ENCODE measurements at regions not wholly inside any gene's neighbourhood (a gene's known extent, or its start where the extent isn't known, plus 50 kb on each side); places are given as distances from the start of the nearest gene placed in this dataset.

DNA sequence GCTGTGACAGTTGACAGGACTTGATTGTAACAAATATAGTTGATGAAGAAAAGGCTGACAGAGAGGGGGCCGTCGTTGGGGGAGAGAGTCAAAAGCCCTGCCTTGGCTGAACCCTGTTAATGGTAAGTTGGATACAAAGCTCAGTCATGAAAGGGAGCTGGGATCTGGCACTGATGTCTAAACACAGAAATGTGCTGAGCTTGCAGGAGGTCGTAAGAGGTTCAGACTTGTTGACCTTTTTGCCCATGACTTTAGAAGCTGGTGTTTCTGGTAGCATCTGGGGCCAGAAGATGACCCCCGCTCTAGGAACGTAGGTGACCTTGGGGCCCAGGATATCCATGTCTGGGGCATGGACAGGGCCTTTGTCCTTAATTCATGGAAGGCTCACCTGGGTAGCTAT is 294.7 kb downstream of the TCF7L2 start:
- WGBS, 2 donors: 89 to 93% methylated on average over 5 of the region's 5 CpGs
- no peaks in the 10 kb centered on the region for H3K36me3 ChIP-seq (ENCODE audit: low read depth, missing control alignments)
- no peaks in the 10 kb centered on the region for H3K27me3 ChIP-seq
- H3K4me3 ChIP-seq: no peak overlapping the region
- no peak for DNase-seq
- no peaks in the 10 kb centered on the region for H3K9me3 ChIP-seq
- TF ChIP-seq POLR2A (IDR thresholded peaks at IDR 0.05): no peak
- TF ChIP-seq, protein P1, sequence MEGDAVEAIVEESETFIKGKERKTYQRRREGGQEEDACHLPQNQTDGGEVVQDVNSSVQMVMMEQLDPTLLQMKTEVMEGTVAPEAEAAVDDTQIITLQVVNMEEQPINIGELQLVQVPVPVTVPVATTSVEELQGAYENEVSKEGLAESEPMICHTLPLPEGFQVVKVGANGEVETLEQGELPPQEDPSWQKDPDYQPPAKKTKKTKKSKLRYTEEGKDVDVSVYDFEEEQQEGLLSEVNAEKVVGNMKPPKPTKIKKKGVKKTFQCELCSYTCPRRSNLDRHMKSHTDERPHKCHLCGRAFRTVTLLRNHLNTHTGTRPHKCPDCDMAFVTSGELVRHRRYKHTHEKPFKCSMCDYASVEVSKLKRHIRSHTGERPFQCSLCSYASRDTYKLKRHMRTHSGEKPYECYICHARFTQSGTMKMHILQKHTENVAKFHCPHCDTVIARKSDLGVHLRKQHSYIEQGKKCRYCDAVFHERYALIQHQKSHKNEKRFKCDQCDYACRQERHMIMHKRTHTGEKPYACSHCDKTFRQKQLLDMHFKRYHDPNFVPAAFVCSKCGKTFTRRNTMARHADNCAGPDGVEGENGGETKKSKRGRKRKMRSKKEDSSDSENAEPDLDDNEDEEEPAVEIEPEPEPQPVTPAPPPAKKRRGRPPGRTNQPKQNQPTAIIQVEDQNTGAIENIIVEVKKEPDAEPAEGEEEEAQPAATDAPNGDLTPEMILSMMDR (IDR thresholded peaks at IDR 0.05): no peak
- no peaks in the 10 kb centered on the region for H3K4me1 ChIP-seq
- no peak overlapping the region for H3K27ac ChIP-seq
- intact Hi-C loops (cut with DNase I; ENCODE audit: low total_unique reads): no loop called here

DNA sequence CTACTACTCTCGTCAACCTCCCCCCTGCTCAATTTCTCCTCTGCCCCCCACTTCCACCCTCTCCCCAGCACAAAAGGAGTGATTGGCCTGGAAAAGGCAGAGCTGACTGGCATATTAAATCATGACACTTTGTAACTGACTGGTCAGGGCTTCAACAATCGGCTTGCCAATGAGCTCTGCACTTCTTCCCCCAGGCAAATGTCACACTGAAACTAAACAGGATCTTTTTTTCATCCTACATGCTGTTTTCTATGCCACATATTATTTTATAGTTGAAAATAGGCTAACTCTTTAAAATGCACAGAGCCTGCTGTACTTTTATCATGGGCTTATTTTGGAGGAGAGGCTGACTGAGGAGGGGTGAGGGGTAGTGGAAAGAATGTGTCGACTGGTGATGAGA is 295.2 kb downstream of the TCF7L2 start:
- Histone ChIP-seq H3K4me1 (no peaks in the 10 kb centered on the region), H3K27me3 (no peaks in the 10 kb centered on the region), H3K27ac (no peak overlapping the region), H3K9me3 (no peaks in the 10 kb centered on the region), H3K36me3 (ENCODE audit: low read depth, missing control alignments) (no peaks in the 10 kb centered on the region), H3K4me3 (no peak overlapping the region)
- intact Hi-C loops (cut with DNase I; ENCODE audit: low total_unique reads): no loop called here
- 87 to 88% methylated on average over 3 of the region's 3 CpGs for WGBS, 2 donors
- TF ChIP-seq, protein P1 (IDR thresholded peaks at IDR 0.05): no peak
- no peak for TF ChIP-seq POLR2A (IDR thresholded peaks at IDR 0.05)
- DNase-seq: no peak

DNA sequence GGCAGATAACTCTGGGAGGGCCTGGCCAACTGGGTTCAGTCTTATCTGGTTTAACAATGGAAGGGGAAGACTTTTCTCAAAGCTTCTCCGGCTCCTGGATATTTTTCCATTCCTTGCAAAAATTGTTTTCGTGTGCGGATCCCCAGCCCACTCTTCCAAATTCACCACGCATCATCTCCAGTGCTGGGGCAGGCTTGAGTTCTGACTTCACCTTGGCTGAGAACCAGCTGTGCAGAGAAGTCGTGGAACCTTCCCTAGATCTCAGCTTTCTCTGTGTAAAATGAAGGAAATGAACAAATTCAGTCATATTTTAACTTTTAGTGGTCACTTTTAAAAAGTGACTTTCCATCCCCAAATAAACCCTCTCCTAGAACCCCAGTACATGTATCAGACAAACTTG is 297.0 kb downstream of the TCF7L2 start:
- no peak overlapping the region for H3K4me3 ChIP-seq
- intact Hi-C loops (cut with DNase I; ENCODE audit: low total_unique reads): no loop called here
- no peaks in the 10 kb centered on the region for H3K27me3 ChIP-seq
- no peaks in the 10 kb centered on the region for H3K9me3 ChIP-seq
- WGBS, 2 donors: 65 to 85% methylated on average over 5 of the region's 5 CpGs
- H3K27ac ChIP-seq: no peak overlapping the region
- no peaks in the 10 kb centered on the region for H3K36me3 ChIP-seq (ENCODE audit: low read depth, missing control alignments)
- H3K4me1 ChIP-seq: no peaks in the 10 kb centered on the region
- TF ChIP-seq POLR2A (IDR thresholded peaks at IDR 0.05): no peak
- TF ChIP-seq, protein P1 (IDR thresholded peaks at IDR 0.05): no peak
- DNase-seq: no peak

DNA sequence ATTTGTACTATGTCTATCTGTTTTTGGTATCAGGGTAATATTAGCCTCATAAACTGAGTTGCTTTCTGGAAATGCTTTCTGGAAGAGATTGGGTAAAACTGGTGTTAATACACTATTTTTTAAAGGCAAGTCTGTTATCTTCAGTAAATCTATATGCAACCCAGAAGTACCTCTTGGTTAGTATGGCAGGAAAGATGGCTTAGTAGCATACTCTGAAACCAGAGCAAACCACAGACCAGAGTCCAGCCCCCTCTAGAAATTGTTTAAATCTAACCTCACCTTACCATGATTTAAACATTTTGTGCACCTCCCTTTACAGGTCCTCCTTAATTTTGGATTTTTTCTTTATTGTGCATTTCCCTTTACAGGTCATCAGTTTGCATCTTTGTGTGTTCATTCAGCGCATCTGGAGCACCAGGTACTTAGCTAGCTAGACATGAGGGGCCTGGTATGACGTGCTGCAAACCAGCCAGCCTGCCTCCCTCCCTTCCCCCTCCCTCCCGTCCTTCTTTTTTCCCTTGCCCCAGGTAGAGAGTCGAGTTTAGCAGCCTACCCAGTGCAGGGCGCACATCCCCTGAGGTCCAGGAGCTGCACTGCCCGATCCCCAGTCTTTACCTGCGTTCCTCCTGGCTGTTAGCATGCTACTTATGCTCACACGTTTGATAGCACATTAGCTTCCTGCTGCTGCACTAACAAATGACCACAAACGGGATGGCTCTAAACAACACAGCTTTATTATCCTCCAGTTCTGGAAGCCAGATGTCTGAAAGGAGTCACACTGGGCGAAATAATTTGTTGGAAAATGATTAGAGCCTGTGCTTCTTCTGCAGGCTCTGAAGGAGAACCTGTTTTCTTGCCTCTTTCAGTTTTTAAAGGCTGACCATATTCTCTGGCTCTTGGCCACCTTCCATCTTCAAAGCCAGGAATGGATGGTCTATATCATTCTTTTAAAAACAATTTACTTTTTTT is 299.9 kb upstream of the HABP2 start:
- H3K27me3 ChIP-seq: no peaks in the 10 kb centered on the region
- no peak for DNase-seq
- no peak overlapping the region for H3K27ac ChIP-seq
- 62 to 75% methylated on average over 10 of the region's 10 CpGs for WGBS, 2 donors
- H3K4me3 ChIP-seq: no peak overlapping the region
- no peaks in the 10 kb centered on the region for H3K36me3 ChIP-seq (ENCODE audit: low read depth, missing control alignments)
- no peak for TF ChIP-seq POLR2A (IDR thresholded peaks at IDR 0.05)
- H3K9me3 ChIP-seq: no peaks in the 10 kb centered on the region
- no peaks in the 10 kb centered on the region for H3K4me1 ChIP-seq
- intact Hi-C loops (cut with DNase I; ENCODE audit: low total_unique reads): no loop called here

DNA sequence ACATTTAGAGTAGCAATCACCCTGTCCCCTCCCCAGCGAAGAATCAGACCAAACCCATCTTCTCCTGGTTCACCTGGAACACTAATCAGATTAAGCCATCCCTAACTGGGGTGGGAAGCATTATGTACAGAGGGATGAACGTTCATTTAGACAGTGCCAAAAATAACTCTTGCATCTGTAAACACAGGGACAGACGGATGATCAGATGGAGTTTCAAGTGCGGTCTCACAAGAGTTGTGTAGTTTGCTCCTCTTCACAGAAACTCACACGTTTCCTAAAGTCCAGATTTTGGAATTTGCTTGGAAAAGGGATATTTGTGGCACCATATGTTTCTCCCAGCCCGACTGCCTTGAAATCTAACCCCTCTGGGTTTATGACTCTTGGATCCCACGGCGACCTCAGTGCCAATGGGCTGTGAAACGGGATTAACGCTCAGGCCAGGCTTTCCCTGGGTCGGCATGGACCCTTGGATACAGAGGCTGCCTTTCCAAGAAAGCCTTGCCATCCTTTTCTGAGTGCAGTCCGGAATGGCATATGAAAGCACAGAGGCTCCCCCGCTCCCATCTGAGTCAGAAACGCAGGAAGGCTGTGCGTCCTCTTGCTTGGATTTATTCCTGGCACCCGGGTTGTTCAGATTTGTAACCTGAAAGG is 293.2 kb upstream of the HABP2 start:
- H3K27me3 ChIP-seq: no peaks in the 10 kb centered on the region
- no peak for DNase-seq
- H3K27ac ChIP-seq: no peak overlapping the region
- no peaks in the 10 kb centered on the region for H3K9me3 ChIP-seq
- no peaks in the 10 kb centered on the region for H3K36me3 ChIP-seq (ENCODE audit: low read depth, missing control alignments)
- H3K4me1 ChIP-seq: no peaks in the 10 kb centered on the region
- no peak for TF ChIP-seq POLR2A (IDR thresholded peaks at IDR 0.05)
- TF ChIP-seq, protein P1 (IDR thresholded peaks at IDR 0.05): no peak
- H3K4me3 ChIP-seq: no peak overlapping the region
- WGBS, 2 donors: 81 to 85% methylated on average over 16 of the region's 16 CpGs
- intact Hi-C loops (cut with DNase I; ENCODE audit: low total_unique reads): no loop called here
